Gastrocnemius medialis (tissue), 4 donors: ENCODE measurements at regions not wholly inside any gene's neighbourhood (a gene's known extent, or its start where the extent isn't known, plus 50 kb on each side); places are given as distances from the start of the nearest gene placed in this dataset.
"Not testable (repeated sequence)": the region's sequence is repeated elsewhere in the genome, so short reads cannot be mapped to it uniquely, and the experiment has no call there.

ENCODE experiments used
- ATAC-seq, 2 donors: fragments of 150-250 bp; one replicate each; pipeline ENCODE4 v1.9.1; 2016
- DNase-seq, 2 donors: peaks; one replicate each; pipeline ENCODE4 v3.0.0-alpha.2; 2019
- H3K27ac ChIP-seq, 4 donors: fragments of 200-600 bp; sonication (generic); 1 replicate in 1 of 4; 2 replicates in 3 of 4; pipeline ENCODE4 v1.5.1; 2016 to 2018; ENCODE audit warnings: mild to moderate bottlenecking in 2 of 4, moderate library complexity in 1 of 4
- H3K27me3 ChIP-seq, 3 donors: fragments of 200-600 bp; sonication (generic) in 2 of 3; 1 replicate in 1 of 3; 2 replicates in 2 of 3; pipeline versions ENCODE4 v1.5.1 to v1.6.0; 2016 to 2019; ENCODE audit warnings: mild to moderate bottlenecking in 1 of 3, moderate library complexity in 1 of 3
- H3K36me3 ChIP-seq, 2 donors: fragments of 200-600 bp; sonication (generic) in 1 of 2; one replicate each; pipeline ENCODE4 v1.5.1; 2017 to 2018
- H3K4me1 ChIP-seq, 2 donors: fragments of 200-600 bp; sonication (generic) in 1 of 2; one replicate each; pipeline ENCODE4 v1.5.1; 2016 to 2017; ENCODE audit warnings: mild to moderate bottlenecking in 2 of 2
- H3K4me3 ChIP-seq, 4 donors: fragments of 200-600 bp; sonication (generic) in 3 of 4; 1 replicate in 1 of 4; 2 replicates in 3 of 4; pipeline ENCODE4 v1.5.1; 2016 to 2019; ENCODE audit warnings: mild to moderate bottlenecking in 2 of 4
- H3K9me3 ChIP-seq, 3 donors: fragments of 200-600 bp; sonication (generic) in 2 of 3; 1 replicate in 1 of 3; 2 replicates in 2 of 3; pipeline ENCODE4 v1.5.1; 2016 to 2019
- POLR2A ChIP-seq, 2 donors: fragments of 450-650 bp; IDR thresholded peaks; one replicate each; pipeline ENCODE4 v1.6.1; 2017; ENCODE audit warnings: antibody characterized with exemption in 2 of 2, mild to moderate bottlenecking in 2 of 2, moderate library complexity in 2 of 2
- in situ Hi-C, 4 donors: fragments of 200-750 bp; cut with MboI; loops; one replicate each; pipeline versions ENCODE4 v1.15.0 to v1.8.0; 2017; ENCODE audit warnings: low sequenced_read_pairs in 4 of 4
- intact Hi-C: fragments of 100-400 bp; cut with DNase I; formaldehyde crosslinking; loops from one replicate; pipeline ENCODE4 v1.15.1; 2023; ENCODE audit warnings: low total_unique reads
- TF ChIP-seq, protein P1 (sequence below), 5 experiments: fragments of 450-650 bp in 3 of 5; fragments of 200-600 bp in 2 of 5; sonication (generic) in 2 of 5; IDR thresholded peaks in 4 of 5; conservative IDR thresholded peaks in 1 of 5; 1 replicate in 4 of 5; 2 replicates in 1 of 5; pipeline ENCODE4 v1.5.1; 2016 to 2019; ENCODE audit warnings: antibody characterized with exemption in 5 of 5, mild to moderate bottlenecking in 3 of 5, moderate library complexity in 3 of 5

GRCh38 chr4:124167602-124168001, 544.9 kb downstream of the ANKRD50 start:
- in situ Hi-C loops = no loop called here
- Histone ChIP-seq H3K9me3 (peaks cover 0 to 4% (median 0%) of the 10 kb centered on the region in 3 donors), H3K27ac (no peak overlapping the region), H3K4me3 (no peak overlapping the region), H3K36me3 (no peaks in the 10 kb centered on the region), H3K4me1 (no peaks in the 10 kb centered on the region), H3K27me3 (no peaks in the 10 kb centered on the region)
- no peak for TF ChIP-seq POLR2A (IDR thresholded peaks at IDR 0.05)
- TF ChIP-seq, protein P1, sequence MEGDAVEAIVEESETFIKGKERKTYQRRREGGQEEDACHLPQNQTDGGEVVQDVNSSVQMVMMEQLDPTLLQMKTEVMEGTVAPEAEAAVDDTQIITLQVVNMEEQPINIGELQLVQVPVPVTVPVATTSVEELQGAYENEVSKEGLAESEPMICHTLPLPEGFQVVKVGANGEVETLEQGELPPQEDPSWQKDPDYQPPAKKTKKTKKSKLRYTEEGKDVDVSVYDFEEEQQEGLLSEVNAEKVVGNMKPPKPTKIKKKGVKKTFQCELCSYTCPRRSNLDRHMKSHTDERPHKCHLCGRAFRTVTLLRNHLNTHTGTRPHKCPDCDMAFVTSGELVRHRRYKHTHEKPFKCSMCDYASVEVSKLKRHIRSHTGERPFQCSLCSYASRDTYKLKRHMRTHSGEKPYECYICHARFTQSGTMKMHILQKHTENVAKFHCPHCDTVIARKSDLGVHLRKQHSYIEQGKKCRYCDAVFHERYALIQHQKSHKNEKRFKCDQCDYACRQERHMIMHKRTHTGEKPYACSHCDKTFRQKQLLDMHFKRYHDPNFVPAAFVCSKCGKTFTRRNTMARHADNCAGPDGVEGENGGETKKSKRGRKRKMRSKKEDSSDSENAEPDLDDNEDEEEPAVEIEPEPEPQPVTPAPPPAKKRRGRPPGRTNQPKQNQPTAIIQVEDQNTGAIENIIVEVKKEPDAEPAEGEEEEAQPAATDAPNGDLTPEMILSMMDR (IDR thresholded peaks at IDR 0.05 in 4 of 5, conservative IDR thresholded peaks at IDR 0.05 in 1 of 5) = no peak
- DNase-seq (no peak), ATAC-seq (no peak)
- intact Hi-C loops = no loop called here

DNA sequence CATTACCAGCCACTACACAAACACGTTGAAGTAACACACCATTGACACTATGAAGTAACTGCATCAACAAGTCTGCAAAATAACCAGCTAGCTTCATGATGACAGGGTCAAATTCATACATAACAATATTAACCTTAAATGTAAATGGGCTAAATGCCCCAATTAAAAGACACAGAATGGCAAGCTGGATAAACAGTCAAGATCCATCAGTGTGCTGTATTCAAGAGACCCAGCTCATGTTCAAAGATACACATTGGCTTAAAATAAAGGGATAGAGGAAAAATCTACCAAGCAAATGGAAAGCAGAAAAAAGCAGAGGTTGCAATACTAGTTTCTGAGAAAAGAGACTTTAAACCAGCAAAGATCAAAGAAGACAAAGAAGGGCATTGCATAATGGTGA, 543.0 kb downstream of the ANKRD50 start:
- H3K4me3 ChIP-seq, ATAC-seq, H3K27ac ChIP-seq, in situ Hi-C loops, DNase-seq, intact Hi-C loops, H3K9me3 ChIP-seq, H3K4me1 ChIP-seq, H3K27me3 ChIP-seq, H3K36me3 ChIP-seq: not testable (repeated sequence)

GRCh38 chr4:124173912-124174311, 538.6 kb downstream of the ANKRD50 start:
- intact Hi-C loops (no loop called here), in situ Hi-C loops (no loop called here)
- Histone ChIP-seq H3K27ac (no peak overlapping the region), H3K4me1 (no peaks in the 10 kb centered on the region), H3K27me3 (no peaks in the 10 kb centered on the region), H3K36me3 (no peaks in the 10 kb centered on the region), H3K9me3 (no peaks in the 10 kb centered on the region), H3K4me3 (no peak overlapping the region)
- no peak for TF ChIP-seq POLR2A (IDR thresholded peaks at IDR 0.05)
- TF ChIP-seq, protein P1 (IDR thresholded peaks at IDR 0.05 in 4 of 5, conservative IDR thresholded peaks at IDR 0.05 in 1 of 5) = no peak
- ATAC-seq (no peak), DNase-seq (no peak)

DNA sequence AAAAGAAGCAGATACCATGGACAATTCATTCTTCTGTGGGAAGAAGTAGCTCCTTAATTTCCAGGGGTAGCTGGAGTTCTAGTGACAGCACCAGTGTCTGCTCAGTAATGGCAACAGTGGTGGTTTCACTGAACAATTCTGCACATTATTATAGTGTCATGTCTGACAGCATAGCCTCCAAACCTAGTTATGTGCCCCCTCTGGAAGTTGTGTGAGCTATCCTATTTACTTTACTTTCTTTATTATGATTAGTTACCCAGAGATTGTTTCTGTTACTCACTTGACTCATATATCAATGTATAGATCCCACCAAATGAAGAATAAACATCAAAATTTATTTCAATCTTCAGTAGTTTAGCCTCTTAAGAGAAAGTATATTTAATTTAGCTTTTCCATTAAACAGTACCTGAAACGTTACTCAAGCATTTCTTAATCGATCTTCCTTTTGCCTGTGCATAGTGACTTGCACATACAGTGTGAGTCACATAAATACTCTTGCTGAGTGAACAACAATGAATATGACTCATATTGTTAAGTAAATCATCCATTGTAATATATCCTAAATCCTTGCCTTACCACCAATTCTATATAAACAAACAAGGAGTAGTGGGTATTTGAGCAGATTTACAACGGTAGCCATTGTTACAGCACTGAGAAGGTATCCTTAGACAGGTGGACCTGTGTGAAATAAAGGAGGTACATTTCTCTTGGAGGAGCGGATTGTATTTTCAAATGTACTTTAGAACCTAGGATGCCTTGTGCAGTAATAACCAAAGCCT, 534.7 kb downstream of the ANKRD50 start:
- intact Hi-C loops (no loop called here), in situ Hi-C loops (no loop called here)
- H3K36me3 ChIP-seq = no peaks in the 10 kb centered on the region
- no peak overlapping the region for H3K4me3 ChIP-seq
- no peak overlapping the region for H3K27ac ChIP-seq
- DNase-seq (no peak), ATAC-seq (no peak)
- TF ChIP-seq, protein P1 (IDR thresholded peaks at IDR 0.05 in 4 of 5, conservative IDR thresholded peaks at IDR 0.05 in 1 of 5) = no peak
- no peak for TF ChIP-seq POLR2A (IDR thresholded peaks at IDR 0.05)
- no peaks in the 10 kb centered on the region for H3K9me3 ChIP-seq
- no peaks in the 10 kb centered on the region for H3K4me1 ChIP-seq
- no peaks in the 10 kb centered on the region for H3K27me3 ChIP-seq

DNA sequence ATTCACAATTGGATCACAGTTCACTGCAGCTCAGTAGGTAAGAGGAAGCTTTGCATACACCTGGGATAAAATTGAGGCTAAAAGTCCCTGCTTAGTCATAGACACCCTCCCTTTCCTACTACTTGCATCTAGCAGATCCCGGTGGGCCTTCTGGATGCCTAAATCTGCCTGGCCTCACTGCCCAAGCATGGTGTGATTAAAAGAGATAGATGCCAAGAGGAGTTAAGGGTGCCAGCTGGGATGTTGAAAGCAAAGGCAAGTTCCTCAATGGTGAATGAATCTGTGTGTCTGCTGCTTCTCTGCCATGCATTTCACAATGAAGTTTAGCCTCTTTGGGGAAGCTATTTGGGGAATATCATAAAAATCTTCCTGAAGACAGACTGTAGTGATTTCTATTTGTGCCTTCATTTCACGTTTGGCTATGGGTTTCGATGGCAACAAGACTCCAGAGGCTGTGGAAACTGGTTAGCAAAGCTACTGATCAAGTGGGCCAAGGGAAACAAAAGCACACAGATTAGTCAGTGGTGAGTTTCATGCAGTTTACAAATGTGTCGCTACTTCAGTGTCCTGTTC, 534.0 kb downstream of the ANKRD50 start:
- Histone ChIP-seq H3K9me3 (no peaks in the 10 kb centered on the region), H3K4me3 (no peak overlapping the region), H3K4me1 (no peaks in the 10 kb centered on the region), H3K27ac (no peak overlapping the region), H3K27me3 (no peaks in the 10 kb centered on the region), H3K36me3 (no peaks in the 10 kb centered on the region)
- no peak for TF ChIP-seq POLR2A (IDR thresholded peaks at IDR 0.05)
- TF ChIP-seq, protein P1 (IDR thresholded peaks at IDR 0.05 in 4 of 5, conservative IDR thresholded peaks at IDR 0.05 in 1 of 5) = no peak
- DNase-seq = no peak
- in situ Hi-C loops = no loop called here
- ATAC-seq = no peak
- intact Hi-C loops = no loop called here
